H1 (cell line): ENCODE measurements at regions not wholly inside any gene's neighbourhood (a gene's known extent, or its start where the extent isn't known, plus 50 kb on each side); places are given as distances from the start of the nearest gene placed in this dataset.
A peak's percentile ranks its signal among the peaks of the same experiment; 100 is the strongest.

ENCODE experiments used
- ATF2 ChIP-seq: IDR thresholded peaks from 2 replicates; pipeline ENCODE4 v1.6.1; 2012; ENCODE audit warnings: low read length, inconsistent platforms
- BACH1 ChIP-seq: IDR thresholded peaks from 2 replicates; pipeline ENCODE4 v1.6.1; 2012; ENCODE audit warnings: low read length, improper control_type of control experiment
- CBX5 ChIP-seq: fragments of 300-800, 300-1000 bp; sonication (generic); IDR thresholded peaks from 2 replicates; pipeline ENCODE4 v1.7.1; 2016; ENCODE audit warnings: antibody characterized with exemption, low read length, low read depth
- CEBPB ChIP-seq: IDR thresholded peaks from 2 replicates; pipeline ENCODE4 v1.6.1; 2012; ENCODE audit warnings: low read depth, low read length
- CHD1 ChIP-seq: IDR thresholded peaks from 2 replicates; pipeline ENCODE4 v1.6.1; 2012; ENCODE audit warnings: low read depth, low read length, improper control_type of control experiment
- CHD2 ChIP-seq: IDR thresholded peaks from 2 replicates; pipeline ENCODE4 v1.6.1; 2012; ENCODE audit warnings: low read length, improper control_type of control experiment
- CREB1 ChIP-seq: IDR thresholded peaks from 2 replicates; pipeline ENCODE4 v1.6.1; 2012; ENCODE audit warnings: inconsistent platforms
- CTBP2 ChIP-seq: IDR thresholded peaks from 2 replicates; pipeline ENCODE4 v1.7.0; 2011; ENCODE audit warnings: borderline replicate concordance, mild to moderate bottlenecking, moderate library complexity, mixed read lengths, low read length; ENCODE audit not compliant: insufficient read depth, insufficient read length
- CTCF ChIP-seq, 3 experiments: IDR thresholded peaks; 1 replicate in 2 of 3; 2 replicates in 1 of 3; pipeline versions ENCODE4 v1.5.1 to v1.6.1; 2011; ENCODE audit warnings: low read length in 3 of 3, mild to moderate bottlenecking in 3 of 3, inconsistent platforms in 2 of 3, low read depth in 1 of 3, moderate library complexity in 1 of 3; ENCODE audit not compliant: insufficient read depth in 1 of 3; ENCODE audit errors: control extremely low read depth in 1 of 3
- EP300 ChIP-seq, 2 experiments: IDR thresholded peaks; 1 replicate in 1 of 2; 2 replicates in 1 of 2; pipeline ENCODE4 v1.6.1; 2011 to 2012; ENCODE audit warnings: low read depth in 2 of 2, low read length in 2 of 2, mild to moderate bottlenecking in 2 of 2, borderline replicate concordance in 1 of 2, inconsistent platforms in 1 of 2, moderate library complexity in 1 of 2
- GABPA ChIP-seq: IDR thresholded peaks from 2 replicates; pipeline ENCODE4 v1.6.1; 2011; ENCODE audit warnings: mild to moderate bottlenecking, low read length, moderate library complexity, borderline replicate concordance; ENCODE audit not compliant: insufficient read depth
- GTF2F1 ChIP-seq: IDR thresholded peaks from 2 replicates; pipeline ENCODE4 v1.6.1; 2012; ENCODE audit warnings: low read depth, low read length, improper control_type of control experiment, borderline replicate concordance
- JUN ChIP-seq: IDR thresholded peaks from 2 replicates; pipeline ENCODE4 v1.6.1; 2011; ENCODE audit warnings: low read depth, mild to moderate bottlenecking, improper control_type of control experiment, low read length
- KDM5A ChIP-seq: fragments of 200-600 bp; IDR thresholded peaks from 2 replicates; pipeline ENCODE4 v1.7.1; 2012; ENCODE audit warnings: mild to moderate bottlenecking, low read length, inconsistent platforms, mixed read lengths
- MAFK ChIP-seq: IDR thresholded peaks from 2 replicates; pipeline ENCODE4 v1.6.1; 2012; ENCODE audit warnings: low read depth, mild to moderate bottlenecking, improper control_type of control experiment, low read length
- MAX ChIP-seq: IDR thresholded peaks from 2 replicates; pipeline ENCODE4 v1.6.1; 2012; ENCODE audit warnings: inconsistent platforms
- RBBP5 ChIP-seq: IDR thresholded peaks from 2 replicates; pipeline ENCODE4 v1.7.1; 2012; ENCODE audit warnings: low read depth, mild to moderate bottlenecking, inconsistent platforms, low read length, moderate library complexity, borderline replicate concordance
- RNF2 ChIP-seq: fragments of 200-900, 300-1000 bp; sonication (generic); IDR thresholded peaks from 2 replicates; pipeline ENCODE4 v1.7.1; 2016; ENCODE audit warnings: borderline replicate concordance, low read depth, mild to moderate bottlenecking, antibody characterized with exemption, low read length; ENCODE audit not compliant: poor library complexity, severe bottlenecking; ENCODE audit errors: missing control alignments
- RXRA ChIP-seq: IDR thresholded peaks from 2 replicates; pipeline ENCODE4 v1.6.1; 2011; ENCODE audit warnings: low read depth, mild to moderate bottlenecking, low read length, moderate library complexity; ENCODE audit not compliant: insufficient read depth
- SIX5 ChIP-seq: IDR thresholded peaks from 2 replicates; pipeline ENCODE4 v1.6.1; 2011; ENCODE audit warnings: mild to moderate bottlenecking, low read depth, low read length
- TAF1 ChIP-seq: IDR thresholded peaks from 2 replicates; pipeline ENCODE4 v1.6.1; 2011; ENCODE audit warnings: mild to moderate bottlenecking, low read depth, low read length
- TCF12 ChIP-seq: IDR thresholded peaks from 2 replicates; pipeline ENCODE4 v1.6.1; 2011; ENCODE audit warnings: low read depth, mild to moderate bottlenecking, low read length

- no peak for TF ChIP-seq CTBP2
- TF ChIP-seq MAX, result no peak
- 0 out of 2 replicates have a peak, but pooled peaks have one; percentile 16 for TF ChIP-seq CREB1
- no peak for TF ChIP-seq RNF2
- no peak for TF ChIP-seq CHD1
- TF ChIP-seq BACH1, result peak; percentile 96
- TF ChIP-seq SIX5, result no peak
- no peak for TF ChIP-seq ATF2
- TF ChIP-seq TCF12, result no peak
- TF ChIP-seq MAFK, result peak; percentile 40; the same call in 1 of the 2 replicates
- no peak for TF ChIP-seq CHD2
- TF ChIP-seq RXRA, result no peak
- TF ChIP-seq CBX5, result no peak
- no peak for TF ChIP-seq GTF2F1
- no peak for TF ChIP-seq TAF1
- no peak for TF ChIP-seq RBBP5
- TF ChIP-seq KDM5A, result no peak
- no peak for TF ChIP-seq CEBPB
- no peak for TF ChIP-seq EP300 (IDR thresholded peaks at IDR 0.05; ENCODE audit: borderline replicate concordance in 1 of 2, low read depth in 2 of 2, low read length in 2 of 2)
- no peak for TF ChIP-seq GABPA
- TF ChIP-seq JUN, result no peak
- TF ChIP-seq CTCF (IDR thresholded peaks at IDR 0.05; ENCODE audit: control extremely low read depth in 1 of 3, insufficient read depth in 1 of 3, low read depth in 1 of 3, low read length in 3 of 3), result peak; percentile 70 to 85 (median 76)
Observed at GRCh38 chr14:86035882-86036281, 505.9 kb downstream of the FLRT2 start (continued).
